B cell (primary cell): ENCODE measurements at regions not wholly inside any gene's neighbourhood (a gene's known extent, or its start where the extent isn't known, plus 50 kb on each side); places are given as distances from the start of the nearest gene placed in this dataset.

Source experiments
- ATAC-seq: fragments of 200-7000 bp; cut with Tn5 transposase; one replicate; pipeline ENCODE4 v1.10.0; 2021; ENCODE audit warnings: low read depth, mild to moderate bottlenecking, moderate number of reproducible peaks, moderate library complexity
- CTCF ChIA-PET: fragments of 350-600 bp; sonication (Branson Sonifier 250); formaldehyde crosslinking; loops from one replicate; lab custom pipeline; 2021; ENCODE audit warnings: antibody characterized with exemption, inconsistent platforms; lab: Charles Lee
- POLR2A ChIA-PET: fragments of 350-600 bp; sonication (Branson Sonifier 250); formaldehyde crosslinking; loops from one replicate; lab custom pipeline; 2021; ENCODE audit warnings: antibody characterized with exemption; lab: Charles Lee
- DNase-seq: peaks from one replicate; pipeline ENCODE4 v3.0.0; 2013
- H2AFZ ChIP-seq: 2 replicates; pipeline ENCODE4 v1.6.1; 2012; ENCODE audit warnings: mild to moderate bottlenecking, low read depth, low read length; ENCODE audit not compliant: insufficient read depth, poor library complexity, severe bottlenecking
- H3K27ac ChIP-seq, 2 donors: 1 replicate in 1 of 2; 2 replicates in 1 of 2; pipeline ENCODE4 v1.5.1; 2012 to 2013; ENCODE audit warnings: low read length in 2 of 2, mild to moderate bottlenecking in 2 of 2, moderate library complexity in 1 of 2
- H3K27me3 ChIP-seq, 4 experiments: fragments of 200-600 bp in 1 of 4; sonication (generic) in 1 of 4; replicated peaks in 1 of 4; 1 replicate in 2 of 4; 2 replicates in 2 of 4; pipeline versions ENCODE4 v1.6.1 to v1.7.0; 2013 to 2016; ENCODE audit warnings: low read length in 3 of 4, mild to moderate bottlenecking in 2 of 4, mixed read lengths in 1 of 4, moderate library complexity in 1 of 4; ENCODE audit not compliant: insufficient read depth in 4 of 4, control insufficient read depth in 3 of 4; ENCODE audit errors: control extremely low read depth in 1 of 4
- H3K36me3 ChIP-seq, 2 experiments: replicated peaks in 1 of 2; 1 replicate in 1 of 2; 2 replicates in 1 of 2; pipeline versions ENCODE4 v1.6.1 to v1.7.1; 2013; ENCODE audit warnings: low read length in 1 of 2; ENCODE audit not compliant: insufficient read depth in 2 of 2, control insufficient read depth in 1 of 2; ENCODE audit errors: control extremely low read depth in 1 of 2, extremely low read depth in 1 of 2
- H3K4me1 ChIP-seq, 2 donors: fragments of 200-600 bp in 1 of 2; sonication (generic) in 1 of 2; 1 replicate in 1 of 2; 2 replicates in 1 of 2; pipeline versions ENCODE4 v1.5.1 to v1.6.1; 2013 to 2017; ENCODE audit warnings: low read length in 2 of 2; ENCODE audit not compliant: control insufficient read depth in 2 of 2, insufficient read depth in 2 of 2
- H3K4me2 ChIP-seq: replicated peaks from 2 replicates; pipeline ENCODE3; 2012; ENCODE audit warnings: mild to moderate bottlenecking, low read depth, low read length; ENCODE audit not compliant: poor library complexity, severe bottlenecking
- H3K4me3 ChIP-seq, 5 experiments: fragments of 200-600 bp in 1 of 5; sonication (generic) in 1 of 5; 1 replicate in 3 of 5; 2 replicates in 2 of 5; pipeline versions ENCODE4 v1.5.1 to v1.7.0; 2011 to 2016; ENCODE audit warnings: low read length in 4 of 5, mild to moderate bottlenecking in 4 of 5, low read depth in 2 of 5, control low read depth in 1 of 5, moderate library complexity in 1 of 5; ENCODE audit not compliant: insufficient read depth in 1 of 5; ENCODE audit errors: control extremely low read depth in 1 of 5, extremely low read depth in 1 of 5
- H3K79me2 ChIP-seq: fragments of 200-600 bp; sonication (generic); one replicate; pipeline ENCODE4 v1.6.0; 2016; ENCODE audit warnings: low read length; ENCODE audit not compliant: control insufficient read depth, insufficient read depth
- H3K9ac ChIP-seq: fragments of 200-600 bp; sonication (generic); 2 replicates; pipeline ENCODE4 v1.6.1; 2017; ENCODE audit warnings: mild to moderate bottlenecking, low read length, moderate library complexity
- H3K9me3 ChIP-seq, 3 donors: one replicate each; pipeline versions ENCODE4 v1.6.1 to v1.7.1; 2013; ENCODE audit warnings: low read length in 2 of 3; ENCODE audit not compliant: control insufficient read depth in 2 of 3, insufficient read depth in 1 of 3; ENCODE audit errors: control extremely low read depth in 1 of 3
- H4K20me1 ChIP-seq: 2 replicates; pipeline ENCODE4 v1.6.0; 2012; ENCODE audit warnings: mild to moderate bottlenecking, low read length; ENCODE audit not compliant: insufficient read depth, control insufficient read depth, poor library complexity, severe bottlenecking
- H3K27ac Mint-ChIP-seq: one replicate; pipeline ENCODE4 v1.8.0; 2021; ENCODE audit warnings: mixed read lengths
- H3K27me3 Mint-ChIP-seq: one replicate; pipeline ENCODE4 v1.8.0; 2021; ENCODE audit warnings: mixed read lengths
- H3K4me1 Mint-ChIP-seq: one replicate; pipeline ENCODE4 v1.8.0; 2021; ENCODE audit warnings: mixed read lengths
- H3K4me3 Mint-ChIP-seq: one replicate; pipeline ENCODE4 v1.8.0; 2021; ENCODE audit warnings: mixed read lengths
- H3K9me3 Mint-ChIP-seq: one replicate; pipeline ENCODE4 v1.8.0; 2022; ENCODE audit warnings: mixed read lengths; ENCODE audit not compliant: insufficient read depth
- EZH2 ChIP-seq: IDR thresholded peaks from 2 replicates; pipeline ENCODE4 v1.6.1; 2012; ENCODE audit warnings: borderline replicate concordance, low read depth, mild to moderate bottlenecking, moderate library complexity, low read length; ENCODE audit not compliant: insufficient read depth, poor library complexity, severe bottlenecking
- WGBS: methylation state at CpG from one replicate; pipeline ENCODE4 v1.1.5; 2013; ENCODE audit warnings: missing lambda C conversion rate; ENCODE audit not compliant: insufficient coverage; 5-methylcytosine and 5-hydroxymethylcytosine counted together
- intact Hi-C: fragments of 100-400 bp; cut with micrococcal nuclease; formaldehyde crosslinking; loops from one replicate; pipeline ENCODE4 v1.10.0; 2022
- TF ChIP-seq, protein P1 (sequence below): fragments of 200-600 bp; IDR thresholded peaks from one replicate; pipeline ENCODE4 v1.8.0; 2022; ENCODE audit warnings: antibody characterized with exemption, mild to moderate bottlenecking

DNA sequence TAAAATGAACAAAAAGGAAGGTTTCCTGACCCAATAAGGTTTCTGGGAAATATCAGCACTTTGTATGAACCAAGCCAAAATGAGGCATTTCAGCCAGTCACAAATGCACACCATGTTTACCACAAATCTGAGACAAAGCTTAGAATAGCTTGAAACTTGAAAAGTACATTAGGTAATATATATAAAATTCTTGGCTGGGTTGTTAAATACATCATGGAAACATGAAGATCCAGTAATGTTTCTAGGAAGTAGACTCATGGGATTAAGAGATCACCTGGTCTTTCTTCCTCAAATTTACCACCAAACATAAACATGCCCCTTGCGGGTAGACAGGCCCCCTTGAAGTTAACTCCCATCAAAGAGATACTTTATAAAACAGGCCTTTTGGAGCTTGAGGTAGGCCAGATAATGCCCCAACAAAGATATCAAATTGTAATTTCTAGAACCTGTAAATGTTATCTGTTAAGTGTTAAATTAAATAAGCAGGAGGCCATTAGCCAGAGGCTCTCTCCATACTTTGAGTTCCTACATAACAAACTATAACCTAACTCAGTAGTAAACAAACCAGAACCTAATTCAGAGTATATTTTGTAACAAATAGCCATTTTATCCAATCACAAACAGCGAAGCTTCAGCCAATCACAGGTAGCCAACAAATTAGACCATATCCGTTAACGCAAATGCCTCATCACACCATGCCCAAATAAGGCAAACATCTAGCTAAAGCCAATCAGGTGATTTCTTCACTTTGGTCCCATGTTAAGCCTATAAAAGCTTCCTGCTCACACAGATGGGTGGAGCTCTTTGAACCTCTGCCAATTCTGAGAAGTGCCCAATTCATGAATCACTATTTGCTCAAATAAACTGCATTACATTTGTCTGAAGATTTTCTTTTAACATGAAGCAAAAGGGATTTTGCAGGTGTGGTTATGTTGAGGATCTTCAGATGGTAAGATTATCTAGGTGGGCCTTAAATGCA lies 127.9 kb upstream of the TARS1 start:
- DNase-seq (no peak), ATAC-seq (no peak)
- TF ChIP-seq, protein P1, sequence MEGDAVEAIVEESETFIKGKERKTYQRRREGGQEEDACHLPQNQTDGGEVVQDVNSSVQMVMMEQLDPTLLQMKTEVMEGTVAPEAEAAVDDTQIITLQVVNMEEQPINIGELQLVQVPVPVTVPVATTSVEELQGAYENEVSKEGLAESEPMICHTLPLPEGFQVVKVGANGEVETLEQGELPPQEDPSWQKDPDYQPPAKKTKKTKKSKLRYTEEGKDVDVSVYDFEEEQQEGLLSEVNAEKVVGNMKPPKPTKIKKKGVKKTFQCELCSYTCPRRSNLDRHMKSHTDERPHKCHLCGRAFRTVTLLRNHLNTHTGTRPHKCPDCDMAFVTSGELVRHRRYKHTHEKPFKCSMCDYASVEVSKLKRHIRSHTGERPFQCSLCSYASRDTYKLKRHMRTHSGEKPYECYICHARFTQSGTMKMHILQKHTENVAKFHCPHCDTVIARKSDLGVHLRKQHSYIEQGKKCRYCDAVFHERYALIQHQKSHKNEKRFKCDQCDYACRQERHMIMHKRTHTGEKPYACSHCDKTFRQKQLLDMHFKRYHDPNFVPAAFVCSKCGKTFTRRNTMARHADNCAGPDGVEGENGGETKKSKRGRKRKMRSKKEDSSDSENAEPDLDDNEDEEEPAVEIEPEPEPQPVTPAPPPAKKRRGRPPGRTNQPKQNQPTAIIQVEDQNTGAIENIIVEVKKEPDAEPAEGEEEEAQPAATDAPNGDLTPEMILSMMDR = no peak
- no peak for TF ChIP-seq EZH2
- H3K4me3 Mint-ChIP-seq = no peak overlapping the region
- H3K4me3 ChIP-seq = no peak overlapping the region
- no peaks in the 10 kb centered on the region for H3K36me3 ChIP-seq
- no peak overlapping the region for H3K27ac ChIP-seq
- H3K79me2 ChIP-seq = no peaks in the 10 kb centered on the region
- H3K4me1 ChIP-seq = no peaks in the 10 kb centered on the region
- H3K9me3 Mint-ChIP-seq = no peaks in the 10 kb centered on the region
- no peak overlapping the region for H3K4me2 ChIP-seq
- no peaks in the 10 kb centered on the region for H3K27me3 ChIP-seq
- CTCF ChIA-PET = no interaction called here
- H3K9ac ChIP-seq = no peak overlapping the region
- H4K20me1 ChIP-seq = no peaks in the 10 kb centered on the region
- POLR2A ChIA-PET = no interaction called here
- intact Hi-C loops = no loop called here
- H2AFZ ChIP-seq = no peak overlapping the region
- no peaks in the 10 kb centered on the region for H3K27me3 Mint-ChIP-seq
- no peaks in the 10 kb centered on the region for H3K9me3 ChIP-seq
- WGBS = 95% methylated on average over 3 of the region's 4 CpGs
- H3K27ac Mint-ChIP-seq = no peak overlapping the region
- H3K4me1 Mint-ChIP-seq = peaks cover 4% of the 10 kb centered on the region

DNA sequence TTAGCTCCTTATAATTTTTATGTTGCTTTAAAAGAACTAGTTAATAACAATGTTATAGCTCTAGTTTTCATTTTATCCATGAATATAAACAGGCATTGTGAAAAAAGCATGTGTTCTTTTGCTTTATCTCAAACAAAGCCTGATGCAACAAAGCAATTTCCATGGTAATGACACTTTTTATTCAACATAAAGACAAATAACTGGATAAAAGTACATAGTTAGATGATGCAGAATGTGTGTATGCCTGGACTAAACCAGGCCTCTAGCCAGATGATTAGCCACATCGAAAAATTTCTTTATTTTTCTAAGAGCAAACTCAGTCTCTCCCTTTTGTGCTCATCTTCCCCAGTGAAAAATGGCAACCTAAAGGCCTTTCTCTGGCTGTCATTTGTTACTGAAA lies 125.6 kb upstream of the TARS1 start:
- Histone ChIP-seq H2AFZ (no peak overlapping the region), H3K9me3 (no peaks in the 10 kb centered on the region), H3K27ac (no peak overlapping the region), H3K4me2 (no peak overlapping the region), H3K79me2 (no peaks in the 10 kb centered on the region), H3K36me3 (no peaks in the 10 kb centered on the region), H3K27me3 (no peaks in the 10 kb centered on the region), H3K9ac (no peak overlapping the region), H3K4me1 (no peaks in the 10 kb centered on the region), H3K4me3 (no peak overlapping the region), H4K20me1 (no peaks in the 10 kb centered on the region)
- WGBS = no CpG with 5 or more reads among the region's 1 CpG
- DNase-seq (no peak), ATAC-seq (no peak)
- Mint-ChIP-seq H3K9me3 (no peaks in the 10 kb centered on the region), H3K4me3 (no peak overlapping the region), H3K4me1 (peaks cover 4% of the 10 kb centered on the region), H3K27ac (no peak overlapping the region), H3K27me3 (no peaks in the 10 kb centered on the region)
- intact Hi-C loops = no loop called here
- no peak for TF ChIP-seq EZH2
- TF ChIP-seq, protein P1 = no peak
- POLR2A ChIA-PET = no interaction called here
- CTCF ChIA-PET = no interaction called here
